H1 (cell line): ENCODE measurements at regions not wholly inside any gene's neighbourhood (a gene's known extent, or its start where the extent isn't known, plus 50 kb on each side); places are given as distances from the start of the nearest gene placed in this dataset.

Experiments
- GABPA ChIP-seq: IDR thresholded peaks from 2 replicates; pipeline ENCODE4 v1.6.1; 2011; ENCODE audit warnings: mild to moderate bottlenecking, low read length, moderate library complexity, borderline replicate concordance; ENCODE audit not compliant: insufficient read depth

- TF ChIP-seq GABPA = no peak
Observed at GRCh38 chr5:142421621-142422397, 97.0 kb upstream of the SPRY4 start (continued).
